Stomach (tissue), 4 donors: ENCODE measurements at regions not wholly inside any gene's neighbourhood (a gene's known extent, or its start where the extent isn't known, plus 50 kb on each side); places are given as distances from the start of the nearest gene placed in this dataset.

ENCODE experiments used
- EP300 ChIP-seq: sonication (generic); formaldehyde crosslinking; IDR thresholded peaks from one replicate; pipeline ENCODE4 v1.6.1; 2017; ENCODE audit warnings: antibody characterized with exemption
- POLR2A ChIP-seq, 4 donors: fragments of 450-650 bp; IDR thresholded peaks; one replicate each; pipeline ENCODE4 v1.6.1; 2016; ENCODE audit warnings: antibody characterized with exemption in 4 of 4, control low read depth in 2 of 4, mild to moderate bottlenecking in 1 of 4, moderate library complexity in 1 of 4
- TF ChIP-seq, protein P1 (sequence below), 7 experiments: fragments of 450-650 bp in 4 of 7; fragments of 200-600 bp in 3 of 7; sonication (generic) in 3 of 7; IDR thresholded peaks; one replicate each; pipeline ENCODE4 v1.5.1; 2016 to 2019; ENCODE audit warnings: antibody characterized with exemption in 7 of 7, control low read depth in 2 of 7, mild to moderate bottlenecking in 1 of 7

GRCh38 chr12:124499190-124499753, 68.1 kb downstream of the NCOR2 start:
- TF ChIP-seq, protein P1, sequence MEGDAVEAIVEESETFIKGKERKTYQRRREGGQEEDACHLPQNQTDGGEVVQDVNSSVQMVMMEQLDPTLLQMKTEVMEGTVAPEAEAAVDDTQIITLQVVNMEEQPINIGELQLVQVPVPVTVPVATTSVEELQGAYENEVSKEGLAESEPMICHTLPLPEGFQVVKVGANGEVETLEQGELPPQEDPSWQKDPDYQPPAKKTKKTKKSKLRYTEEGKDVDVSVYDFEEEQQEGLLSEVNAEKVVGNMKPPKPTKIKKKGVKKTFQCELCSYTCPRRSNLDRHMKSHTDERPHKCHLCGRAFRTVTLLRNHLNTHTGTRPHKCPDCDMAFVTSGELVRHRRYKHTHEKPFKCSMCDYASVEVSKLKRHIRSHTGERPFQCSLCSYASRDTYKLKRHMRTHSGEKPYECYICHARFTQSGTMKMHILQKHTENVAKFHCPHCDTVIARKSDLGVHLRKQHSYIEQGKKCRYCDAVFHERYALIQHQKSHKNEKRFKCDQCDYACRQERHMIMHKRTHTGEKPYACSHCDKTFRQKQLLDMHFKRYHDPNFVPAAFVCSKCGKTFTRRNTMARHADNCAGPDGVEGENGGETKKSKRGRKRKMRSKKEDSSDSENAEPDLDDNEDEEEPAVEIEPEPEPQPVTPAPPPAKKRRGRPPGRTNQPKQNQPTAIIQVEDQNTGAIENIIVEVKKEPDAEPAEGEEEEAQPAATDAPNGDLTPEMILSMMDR (IDR thresholded peaks at IDR 0.05), result no peak
- TF ChIP-seq POLR2A (IDR thresholded peaks at IDR 0.05) (no peak), EP300 (no peak)
